Fibroblast of lung (primary cell): ENCODE measurements at regions not wholly inside any gene's neighbourhood (a gene's known extent, or its start where the extent isn't known, plus 50 kb on each side); places are given as distances from the start of the nearest gene placed in this dataset.

ENCODE experiments used
- CTCF ChIP-seq, 2 donors: IDR thresholded peaks in 1 of 2; conservative IDR thresholded peaks in 1 of 2; 1 replicate in 1 of 2; 2 replicates in 1 of 2; pipeline ENCODE4 v1.5.1; 2011 to 2012; ENCODE audit warnings: low read length in 2 of 2, control low read depth in 1 of 2, inconsistent platforms in 1 of 2, low read depth in 1 of 2, mild to moderate bottlenecking in 1 of 2
- EZH2 ChIP-seq: IDR thresholded peaks from 2 replicates; pipeline ENCODE4 v1.5.1; 2012; ENCODE audit warnings: low read length, control low read depth, mild to moderate bottlenecking; ENCODE audit errors: missing control alignments

GRCh38 chr2:187050409-187050998 is 201.5 kb upstream of the ZSWIM2 start:
- no peak for TF ChIP-seq CTCF (conservative IDR thresholded peaks at IDR 0.05 in 1 of 2, IDR thresholded peaks at IDR 0.05 in 1 of 2; ENCODE audit: low read depth in 1 of 2, low read length in 2 of 2)
- TF ChIP-seq EZH2: no peak
